ENCODE measurements at regions not wholly inside any gene's neighbourhood (a gene's known extent, or its start where the extent isn't known, plus 50 kb on each side); places are given as distances from the start of the nearest gene placed in this dataset.
"Not testable (repeated sequence)": the region's sequence is repeated elsewhere in the genome, so short reads cannot be mapped to it uniquely, and the experiment has no call there.

- no peaks in the 10 kb centered on the region; the same call in 1 of the 2 replicates for H3K4me1 ChIP-seq (ENCODE audit: insufficient read depth, low read length)
- H3K9ac ChIP-seq (ENCODE audit: low read depth, low read length), result no peak overlapping the region
- no peaks in the 10 kb centered on the region for H3K36me3 ChIP-seq (ENCODE audit: insufficient read depth, low read length)
- no peaks in the 10 kb centered on the region for H3K9me3 ChIP-seq (ENCODE audit: control insufficient read depth, insufficient read depth, low read length)
Observed at GRCh38 chr5:117761186-117761585, 1186.6 kb upstream of the SEMA6A start.

GRCh38 chr5:117759849-117760499 lies 1185.4 kb upstream of the SEMA6A start:
- H3K9me3 ChIP-seq (ENCODE audit: control insufficient read depth, insufficient read depth, low read length), result no peaks in the 10 kb centered on the region
- H3K9ac ChIP-seq (ENCODE audit: low read depth, low read length), result no peak overlapping the region
- no peaks in the 10 kb centered on the region; the same call in 1 of the 2 replicates for H3K4me1 ChIP-seq (ENCODE audit: insufficient read depth, low read length)
- H3K36me3 ChIP-seq (ENCODE audit: insufficient read depth, low read length), result no peaks in the 10 kb centered on the region

GRCh38 chr5:117752403-117752802 lies 1177.8 kb upstream of the SEMA6A start:
- Histone ChIP-seq H3K36me3 (ENCODE audit: insufficient read depth, low read length) (no peaks in the 10 kb centered on the region), H3K9ac (ENCODE audit: low read depth, low read length) (no peak overlapping the region), H3K9me3 (ENCODE audit: control insufficient read depth, insufficient read depth, low read length) (no peaks in the 10 kb centered on the region), H3K4me1 (ENCODE audit: insufficient read depth, low read length) (peaks cover 13% of the 10 kb centered on the region; the same call in 1 of the 2 replicates)

GRCh38 chr5:117748336-117748735 lies 1173.7 kb upstream of the SEMA6A start:
- peaks cover 13% of the 10 kb centered on the region; the same call in 1 of the 2 replicates for H3K4me1 ChIP-seq (ENCODE audit: insufficient read depth, low read length)
- H3K9ac ChIP-seq (ENCODE audit: low read depth, low read length), result no peak overlapping the region
- H3K36me3 ChIP-seq (ENCODE audit: insufficient read depth, low read length), result no peaks in the 10 kb centered on the region
- H3K9me3 ChIP-seq (ENCODE audit: control insufficient read depth, insufficient read depth, low read length), result no peaks in the 10 kb centered on the region

GRCh38 chr5:117743337-117743736 lies 1168.7 kb upstream of the SEMA6A start:
- Histone ChIP-seq H3K9me3 (ENCODE audit: control insufficient read depth, insufficient read depth, low read length) (no peaks in the 10 kb centered on the region), H3K4me1 (ENCODE audit: insufficient read depth, low read length) (peaks cover 5% of the 10 kb centered on the region; the same call in 1 of the 2 replicates), H3K9ac (ENCODE audit: low read depth, low read length) (no peak overlapping the region), H3K36me3 (ENCODE audit: insufficient read depth, low read length) (no peaks in the 10 kb centered on the region)

- Histone ChIP-seq H3K4me1 (ENCODE audit: insufficient read depth, low read length) (no peaks in the 10 kb centered on the region), H3K9me3 (ENCODE audit: control insufficient read depth, insufficient read depth, low read length) (no peaks in the 10 kb centered on the region), H3K36me3 (ENCODE audit: insufficient read depth, low read length) (no peaks in the 10 kb centered on the region), H3K9ac (ENCODE audit: low read depth, low read length) (no peak overlapping the region)
Observed at GRCh38 chr5:117741655-117742206, 1167.1 kb upstream of the SEMA6A start.

GRCh38 chr5:117740268-117740667 lies 1165.6 kb upstream of the SEMA6A start:
- Histone ChIP-seq H3K4me1 (ENCODE audit: insufficient read depth, low read length) (no peaks in the 10 kb centered on the region), H3K36me3 (ENCODE audit: insufficient read depth, low read length) (no peaks in the 10 kb centered on the region), H3K9me3 (ENCODE audit: control insufficient read depth, insufficient read depth, low read length) (no peaks in the 10 kb centered on the region), H3K9ac (ENCODE audit: low read depth, low read length) (no peak overlapping the region)

GRCh38 chr5:117738571-117738970 lies 1163.9 kb upstream of the SEMA6A start:
- H3K4me1 ChIP-seq (ENCODE audit: insufficient read depth, low read length), result no peaks in the 10 kb centered on the region
- H3K9me3 ChIP-seq (ENCODE audit: control insufficient read depth, insufficient read depth, low read length), result no peaks in the 10 kb centered on the region
- no peak overlapping the region for H3K9ac ChIP-seq (ENCODE audit: low read depth, low read length)
- H3K36me3 ChIP-seq (ENCODE audit: insufficient read depth, low read length), result no peaks in the 10 kb centered on the region

GRCh38 chr5:117736698-117737097 lies 1162.1 kb upstream of the SEMA6A start:
- Histone ChIP-seq H3K4me1 (ENCODE audit: insufficient read depth, low read length) (no peaks in the 10 kb centered on the region), H3K9me3 (ENCODE audit: control insufficient read depth, insufficient read depth, low read length) (no peaks in the 10 kb centered on the region), H3K9ac (ENCODE audit: low read depth, low read length) (no peak overlapping the region), H3K36me3 (ENCODE audit: insufficient read depth, low read length) (no peaks in the 10 kb centered on the region)

- H3K9ac ChIP-seq (ENCODE audit: low read depth, low read length), result no peak overlapping the region
- H3K9me3 ChIP-seq (ENCODE audit: control insufficient read depth, insufficient read depth, low read length), result no peaks in the 10 kb centered on the region
- H3K36me3 ChIP-seq (ENCODE audit: insufficient read depth, low read length), result no peaks in the 10 kb centered on the region
- no peaks in the 10 kb centered on the region for H3K4me1 ChIP-seq (ENCODE audit: insufficient read depth, low read length)
Observed at GRCh38 chr5:117734056-117734455, 1159.4 kb upstream of the SEMA6A start.

GRCh38 chr5:117733051-117733450 lies 1158.4 kb upstream of the SEMA6A start:
- Histone ChIP-seq H3K4me1 (ENCODE audit: insufficient read depth, low read length) (no peaks in the 10 kb centered on the region), H3K36me3 (ENCODE audit: insufficient read depth, low read length) (no peaks in the 10 kb centered on the region), H3K9me3 (ENCODE audit: control insufficient read depth, insufficient read depth, low read length) (no peaks in the 10 kb centered on the region), H3K9ac (ENCODE audit: low read depth, low read length) (no peak overlapping the region)

GRCh38 chr5:117732264-117732663 lies 1157.6 kb upstream of the SEMA6A start:
- H3K9ac ChIP-seq (ENCODE audit: low read depth, low read length), result no peak overlapping the region
- no peaks in the 10 kb centered on the region for H3K4me1 ChIP-seq (ENCODE audit: insufficient read depth, low read length)
- no peaks in the 10 kb centered on the region for H3K9me3 ChIP-seq (ENCODE audit: control insufficient read depth, insufficient read depth, low read length)
- H3K36me3 ChIP-seq (ENCODE audit: insufficient read depth, low read length), result no peaks in the 10 kb centered on the region

GRCh38 chr5:117731446-117731845 lies 1156.8 kb upstream of the SEMA6A start:
- Histone ChIP-seq H3K9me3 (ENCODE audit: control insufficient read depth, insufficient read depth, low read length) (no peaks in the 10 kb centered on the region), H3K4me1 (ENCODE audit: insufficient read depth, low read length) (no peaks in the 10 kb centered on the region), H3K36me3 (ENCODE audit: insufficient read depth, low read length) (no peaks in the 10 kb centered on the region), H3K9ac (ENCODE audit: low read depth, low read length) (no peak overlapping the region)

GRCh38 chr5:117720784-117721183 lies 1146.2 kb upstream of the SEMA6A start:
- not testable (repeated sequence) for H3K9ac ChIP-seq (ENCODE audit: low read depth, low read length); H3K4me1 ChIP-seq (ENCODE audit: insufficient read depth, low read length); H3K9me3 ChIP-seq (ENCODE audit: control insufficient read depth, insufficient read depth, low read length); H3K36me3 ChIP-seq (ENCODE audit: insufficient read depth, low read length)

GRCh38 chr5:117719413-117719812 lies 1144.8 kb upstream of the SEMA6A start:
- Histone ChIP-seq H3K9me3 (ENCODE audit: control insufficient read depth, insufficient read depth, low read length) (peaks cover 5% of the 10 kb centered on the region; the same call in 1 of the 2 replicates), H3K4me1 (ENCODE audit: insufficient read depth, low read length) (no peaks in the 10 kb centered on the region), H3K9ac (ENCODE audit: low read depth, low read length) (no peak overlapping the region), H3K36me3 (ENCODE audit: insufficient read depth, low read length) (no peaks in the 10 kb centered on the region)
